Epithelial cell of esophagus (primary cell): ENCODE measurements at regions not wholly inside any gene's neighbourhood (a gene's known extent, or its start where the extent isn't known, plus 50 kb on each side); places are given as distances from the start of the nearest gene placed in this dataset.

Experiments
- DNase-seq: peaks from one replicate; pipeline ENCODE4 v3.0.0; 2010; ENCODE audit warnings: low read depth
- H3K4me3 ChIP-seq: 2 replicates; pipeline ENCODE4 v1.5.1; 2011; ENCODE audit warnings: mild to moderate bottlenecking, low read length, control low read depth
- TF ChIP-seq, protein P1 (sequence below): IDR thresholded peaks from 2 replicates; pipeline ENCODE4 v1.5.1; 2011; ENCODE audit warnings: low read depth, mild to moderate bottlenecking, low read length, control low read depth, inconsistent platforms; ENCODE audit not compliant: insufficient read depth; ENCODE audit errors: missing control alignments

DNA sequence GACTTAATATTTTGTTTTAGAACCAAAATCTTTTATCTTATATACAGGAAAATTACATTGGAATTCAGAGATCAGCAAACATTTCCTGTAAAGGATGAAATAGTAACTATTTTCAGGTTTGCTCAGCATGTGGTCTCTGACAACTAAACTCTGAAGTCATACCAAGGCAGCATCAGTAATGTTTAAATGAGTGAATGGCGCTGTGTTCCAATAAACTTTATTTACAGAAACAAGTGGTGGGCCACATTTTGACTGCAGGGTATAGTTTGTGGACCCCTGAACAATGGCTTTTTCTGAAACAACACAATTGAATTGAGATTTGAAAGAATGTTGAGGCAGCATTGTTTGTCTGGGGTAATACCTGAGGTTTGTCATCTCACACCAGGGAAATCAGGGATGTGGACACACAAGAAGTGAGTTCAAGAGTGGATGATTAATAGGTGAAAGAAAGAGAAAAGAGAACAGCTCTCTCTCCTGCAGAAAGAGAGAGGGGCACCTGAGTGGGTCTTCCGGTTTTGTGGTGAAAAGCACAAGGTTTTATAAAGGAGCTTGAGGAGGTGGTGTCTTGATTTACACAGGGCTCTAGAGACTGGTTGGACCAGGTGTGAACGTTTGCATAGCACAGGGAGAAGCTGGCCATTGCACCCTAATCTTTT is 113.5 kb upstream of the VPREB1 start:
- TF ChIP-seq, protein P1, sequence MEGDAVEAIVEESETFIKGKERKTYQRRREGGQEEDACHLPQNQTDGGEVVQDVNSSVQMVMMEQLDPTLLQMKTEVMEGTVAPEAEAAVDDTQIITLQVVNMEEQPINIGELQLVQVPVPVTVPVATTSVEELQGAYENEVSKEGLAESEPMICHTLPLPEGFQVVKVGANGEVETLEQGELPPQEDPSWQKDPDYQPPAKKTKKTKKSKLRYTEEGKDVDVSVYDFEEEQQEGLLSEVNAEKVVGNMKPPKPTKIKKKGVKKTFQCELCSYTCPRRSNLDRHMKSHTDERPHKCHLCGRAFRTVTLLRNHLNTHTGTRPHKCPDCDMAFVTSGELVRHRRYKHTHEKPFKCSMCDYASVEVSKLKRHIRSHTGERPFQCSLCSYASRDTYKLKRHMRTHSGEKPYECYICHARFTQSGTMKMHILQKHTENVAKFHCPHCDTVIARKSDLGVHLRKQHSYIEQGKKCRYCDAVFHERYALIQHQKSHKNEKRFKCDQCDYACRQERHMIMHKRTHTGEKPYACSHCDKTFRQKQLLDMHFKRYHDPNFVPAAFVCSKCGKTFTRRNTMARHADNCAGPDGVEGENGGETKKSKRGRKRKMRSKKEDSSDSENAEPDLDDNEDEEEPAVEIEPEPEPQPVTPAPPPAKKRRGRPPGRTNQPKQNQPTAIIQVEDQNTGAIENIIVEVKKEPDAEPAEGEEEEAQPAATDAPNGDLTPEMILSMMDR = no peak
- no peak for DNase-seq
- no peak overlapping the region for H3K4me3 ChIP-seq

DNA sequence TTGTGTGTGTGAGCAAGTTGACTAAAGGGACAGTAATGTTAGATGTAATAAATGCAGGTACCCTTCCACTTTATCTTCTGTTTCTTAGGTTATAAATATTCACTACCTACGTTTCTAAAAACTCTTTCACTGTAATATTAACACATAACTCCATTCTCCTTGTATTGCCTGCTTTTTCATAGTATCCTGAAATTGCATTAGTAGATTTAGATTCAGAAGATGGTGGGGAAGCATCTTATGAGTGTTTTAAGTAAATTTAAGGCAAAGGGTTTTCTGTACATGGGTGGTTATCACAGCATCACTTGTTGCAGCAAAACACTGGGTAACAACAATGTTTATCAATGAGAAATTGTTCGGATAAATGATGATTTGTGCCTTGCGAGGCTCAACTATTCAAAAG is 115.2 kb upstream of the VPREB1 start:
- TF ChIP-seq, protein P1 = no peak
- no peak overlapping the region for H3K4me3 ChIP-seq
- DNase-seq = no peak

DNA sequence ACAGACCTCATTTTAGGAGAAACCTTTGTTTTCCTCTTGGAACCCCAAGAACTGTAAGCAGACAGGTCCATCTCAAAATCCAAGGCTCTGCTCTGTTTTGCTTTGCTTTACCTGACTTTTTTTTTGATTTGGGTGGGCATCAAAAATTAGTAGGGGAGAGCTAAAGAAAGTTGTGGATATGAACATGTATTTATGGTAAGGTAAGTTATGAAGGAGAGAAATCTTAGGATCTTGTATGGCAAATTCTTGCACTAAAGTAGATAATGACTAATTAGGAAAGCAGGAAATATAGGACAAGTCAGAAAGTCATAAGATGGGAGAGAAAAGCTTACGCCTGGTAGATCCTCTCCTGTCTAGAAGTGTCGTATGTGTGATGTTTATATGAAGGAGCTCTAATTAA is 116.1 kb upstream of the VPREB1 start:
- H3K4me3 ChIP-seq = no peak overlapping the region
- no peak for DNase-seq
- TF ChIP-seq, protein P1 = no peak

DNA sequence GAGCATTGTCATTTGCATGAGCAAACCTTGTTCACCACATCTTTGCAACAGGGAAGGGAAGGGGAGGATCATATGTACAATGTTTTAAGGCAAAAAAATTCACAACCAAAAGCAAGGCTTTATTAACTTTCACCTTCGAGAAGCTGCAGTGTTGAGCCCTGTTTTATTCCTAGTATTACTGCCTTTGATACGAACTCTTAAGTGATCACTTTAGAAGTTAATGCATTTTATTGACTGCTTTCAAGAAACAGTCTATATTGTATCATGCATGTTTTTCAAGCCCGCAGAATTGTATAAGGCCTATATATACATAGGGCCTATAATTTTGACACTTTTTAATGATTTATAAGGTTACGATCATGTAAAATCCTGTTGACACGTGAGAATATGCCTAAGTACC is 117.5 kb upstream of the VPREB1 start:
- TF ChIP-seq, protein P1 = no peak
- DNase-seq = no peak
- H3K4me3 ChIP-seq = no peak overlapping the region

DNA sequence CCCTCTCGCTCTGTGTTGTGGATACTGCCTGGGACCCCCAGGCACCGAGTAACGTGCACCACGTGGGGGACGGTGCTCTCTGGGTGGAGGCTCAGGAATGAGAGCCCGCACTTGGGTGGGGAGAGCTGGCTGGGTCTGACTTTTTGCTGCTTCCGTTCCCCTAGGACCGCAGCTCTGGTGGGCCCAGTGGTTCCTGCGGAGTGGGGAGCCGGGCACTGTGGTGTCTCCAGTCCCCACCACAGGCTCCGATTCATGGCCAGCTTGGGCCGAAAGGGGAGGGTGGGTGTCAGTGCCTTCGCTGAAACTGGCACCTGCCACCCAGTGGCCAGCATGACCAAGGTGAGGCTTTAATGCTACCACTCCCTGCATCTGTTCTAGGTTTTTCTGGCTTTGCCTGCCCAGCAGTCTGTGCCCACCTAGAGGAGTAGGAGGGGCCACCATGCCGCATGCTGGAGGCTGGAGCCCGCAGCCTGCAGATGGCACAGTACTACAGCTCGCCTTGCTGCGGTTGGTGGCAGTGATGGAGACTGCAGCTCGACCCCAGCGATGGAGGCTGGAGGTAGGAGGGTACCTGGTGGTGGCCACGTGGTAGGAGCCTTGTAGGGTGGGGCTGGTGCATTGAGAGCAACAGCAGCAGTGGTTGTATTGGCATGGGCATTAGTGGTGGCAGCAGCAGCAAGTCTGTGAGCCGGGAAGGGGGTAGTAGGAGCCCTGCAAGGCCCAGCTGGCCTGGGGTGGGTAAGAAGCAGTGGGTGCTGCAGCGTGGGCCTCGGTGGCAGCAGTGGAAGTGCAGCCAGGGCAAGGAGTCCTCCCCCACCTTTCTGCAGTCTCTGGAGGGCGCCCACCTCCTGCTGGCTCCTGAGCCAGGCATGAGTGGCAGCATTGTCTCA is 118.8 kb upstream of the VPREB1 start:
- DNase-seq = no peak
- no peak overlapping the region for H3K4me3 ChIP-seq
- TF ChIP-seq, protein P1 = no peak

DNA sequence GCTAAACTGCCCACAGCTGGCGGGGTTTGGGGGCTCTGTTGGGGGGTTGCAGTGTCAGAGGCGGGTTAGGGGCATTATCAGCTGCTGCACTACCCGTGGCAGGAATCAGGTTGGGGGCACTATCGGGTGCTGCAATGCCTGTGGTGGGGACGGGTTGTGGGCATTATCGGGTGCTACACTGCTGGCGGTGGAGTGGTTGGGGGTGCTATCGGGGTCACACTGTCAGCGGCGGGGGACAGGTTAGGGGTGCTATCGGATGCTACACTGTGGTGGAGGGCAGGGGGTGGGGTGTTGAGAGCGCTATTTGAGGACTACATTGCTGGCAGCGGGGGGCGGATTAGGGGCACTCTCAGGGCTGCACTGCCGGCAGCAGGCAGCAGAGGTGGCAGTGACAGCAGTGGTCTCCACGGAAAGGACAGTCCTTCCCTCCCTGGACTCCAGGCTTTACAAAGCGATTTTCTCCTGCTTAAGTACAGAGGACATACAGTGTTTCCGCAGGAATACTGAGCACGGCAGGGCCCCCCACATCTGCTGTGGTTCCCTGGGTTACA is 119.5 kb upstream of the VPREB1 start:
- TF ChIP-seq, protein P1 = no peak
- no peak overlapping the region for H3K4me3 ChIP-seq
- DNase-seq = no peak
